OCI-LY3 (cell line): ENCODE measurements at regions not wholly inside any gene's neighbourhood (a gene's known extent, or its start where the extent isn't known, plus 50 kb on each side); places are given as distances from the start of the nearest gene placed in this dataset.

Source experiments
- EZH2phosphoT487 ChIP-seq: fragments of 200-600 bp; shearing (Covaris generic); IDR thresholded peaks from 2 replicates; pipeline ENCODE4 v1.6.1; 2018; ENCODE audit warnings: antibody characterized with exemption, mixed run types, low read depth
- TF ChIP-seq, protein P1 (sequence below): fragments of 200-600, 300-600 bp; sonication (generic); IDR thresholded peaks from 2 replicates; pipeline ENCODE4 v1.5.1; 2014; ENCODE audit warnings: antibody characterized with exemption, low read length, low read depth

DNA sequence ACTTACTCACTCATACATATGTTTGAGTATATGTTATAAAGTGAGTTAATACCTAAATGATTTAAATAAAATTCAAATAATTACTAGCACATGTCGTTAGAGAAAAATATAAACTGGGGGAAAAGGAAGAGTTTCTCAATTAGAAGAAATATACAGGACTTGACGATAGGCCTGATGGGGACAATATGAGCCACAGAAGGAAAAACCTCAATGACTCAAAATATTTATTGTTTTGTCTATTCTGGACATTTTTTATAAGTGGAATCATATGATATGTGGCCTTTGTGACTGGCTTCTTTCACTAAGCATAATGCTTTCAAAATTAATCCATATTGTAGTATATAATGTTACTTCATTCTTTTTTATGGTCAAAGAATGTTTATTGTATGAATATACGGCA is 339.2 kb upstream of the PMFBP1 start:
- TF ChIP-seq, protein P1, sequence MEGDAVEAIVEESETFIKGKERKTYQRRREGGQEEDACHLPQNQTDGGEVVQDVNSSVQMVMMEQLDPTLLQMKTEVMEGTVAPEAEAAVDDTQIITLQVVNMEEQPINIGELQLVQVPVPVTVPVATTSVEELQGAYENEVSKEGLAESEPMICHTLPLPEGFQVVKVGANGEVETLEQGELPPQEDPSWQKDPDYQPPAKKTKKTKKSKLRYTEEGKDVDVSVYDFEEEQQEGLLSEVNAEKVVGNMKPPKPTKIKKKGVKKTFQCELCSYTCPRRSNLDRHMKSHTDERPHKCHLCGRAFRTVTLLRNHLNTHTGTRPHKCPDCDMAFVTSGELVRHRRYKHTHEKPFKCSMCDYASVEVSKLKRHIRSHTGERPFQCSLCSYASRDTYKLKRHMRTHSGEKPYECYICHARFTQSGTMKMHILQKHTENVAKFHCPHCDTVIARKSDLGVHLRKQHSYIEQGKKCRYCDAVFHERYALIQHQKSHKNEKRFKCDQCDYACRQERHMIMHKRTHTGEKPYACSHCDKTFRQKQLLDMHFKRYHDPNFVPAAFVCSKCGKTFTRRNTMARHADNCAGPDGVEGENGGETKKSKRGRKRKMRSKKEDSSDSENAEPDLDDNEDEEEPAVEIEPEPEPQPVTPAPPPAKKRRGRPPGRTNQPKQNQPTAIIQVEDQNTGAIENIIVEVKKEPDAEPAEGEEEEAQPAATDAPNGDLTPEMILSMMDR, result no peak
- TF ChIP-seq EZH2phosphoT487, result no peak
